Adrenal gland (tissue), 5 donors: ENCODE measurements at regions not wholly inside any gene's neighbourhood (a gene's known extent, or its start where the extent isn't known, plus 50 kb on each side); places are given as distances from the start of the nearest gene placed in this dataset.

ENCODE experiments used
- CTCF ChIP-seq, 6 experiments: fragments of 450-650 bp in 4 of 6; fragments of 200-600 bp in 2 of 6; sonication (generic) in 1 of 6; IDR thresholded peaks; 1 replicate in 5 of 6; 2 replicates in 1 of 6; pipeline versions ENCODE4 v1.5.1 to v1.8.0; 2016 to 2021; ENCODE audit warnings: antibody characterized with exemption in 6 of 6, mild to moderate bottlenecking in 2 of 6, moderate library complexity in 1 of 6
- POLR2A ChIP-seq, 2 donors: fragments of 450-650 bp; IDR thresholded peaks; one replicate each; pipeline ENCODE4 v1.6.1; 2017; ENCODE audit warnings: antibody characterized with exemption in 2 of 2, mild to moderate bottlenecking in 2 of 2, moderate library complexity in 1 of 2
- donor health status: DM: no; HTN: no; CAD: no.

- TF ChIP-seq CTCF (IDR thresholded peaks at IDR 0.05) (no peak), POLR2A (IDR thresholded peaks at IDR 0.05) (no peak)
Observed at GRCh38 chr10:44049301-44050015, 335.4 kb downstream of the CXCL12 start.
